ENCODE measurements at regions not wholly inside any gene's neighbourhood (a gene's known extent, or its start where the extent isn't known, plus 50 kb on each side); places are given as distances from the start of the nearest gene placed in this dataset.

- DNase-seq = no peak
Observed at GRCh38 chr18:75785206-75785605, 357.7 kb upstream of the SMIM21 start.

GRCh38 chr18:75784390-75784789 lies 356.9 kb upstream of the SMIM21 start:
- peak; percentile 9 for DNase-seq

GRCh38 chr18:75783566-75784281 lies 356.2 kb upstream of the SMIM21 start:
- DNase-seq = peak; percentile 1

GRCh38 chr18:75782826-75783225 lies 355.3 kb upstream of the SMIM21 start:
- no peak for DNase-seq

- no peak for DNase-seq
Observed at GRCh38 chr18:75782204-75782603, 354.7 kb upstream of the SMIM21 start.

GRCh38 chr18:75779910-75780309 lies 352.4 kb upstream of the SMIM21 start:
- no peak for DNase-seq

- no peak for DNase-seq
Observed at GRCh38 chr18:75779450-75779849, 351.9 kb upstream of the SMIM21 start.

GRCh38 chr18:75777630-75778029 lies 350.1 kb upstream of the SMIM21 start:
- no peak for DNase-seq

GRCh38 chr18:75775121-75775520 lies 347.6 kb upstream of the SMIM21 start:
- no peak for DNase-seq

- DNase-seq = no peak
Observed at GRCh38 chr18:75773618-75774017, 346.1 kb upstream of the SMIM21 start.

- no peak for DNase-seq
Observed at GRCh38 chr18:75762758-75763157, 335.3 kb upstream of the SMIM21 start.

- DNase-seq = no peak
Observed at GRCh38 chr18:75760208-75760607, 332.7 kb upstream of the SMIM21 start.

GRCh38 chr18:75757951-75758350 lies 330.4 kb upstream of the SMIM21 start:
- peak; percentile 1 for DNase-seq

- no peak for DNase-seq
Observed at GRCh38 chr18:75754433-75754832, 326.9 kb upstream of the SMIM21 start.

GRCh38 chr18:75753753-75754152 lies 326.2 kb upstream of the SMIM21 start:
- no peak for DNase-seq

GRCh38 chr18:75752740-75753263 lies 325.3 kb upstream of the SMIM21 start:
- no peak for DNase-seq

- DNase-seq = no peak
Observed at GRCh38 chr18:75745147-75745546, 317.6 kb upstream of the SMIM21 start.

GRCh38 chr18:75742516-75742915 lies 315.0 kb upstream of the SMIM21 start:
- no peak for DNase-seq

- DNase-seq = no peak
Observed at GRCh38 chr18:75739682-75740081, 312.2 kb upstream of the SMIM21 start.

GRCh38 chr18:75735291-75735690 lies 307.8 kb upstream of the SMIM21 start:
- DNase-seq = no peak

GRCh38 chr18:75730249-75730648 lies 302.7 kb upstream of the SMIM21 start:
- no peak for DNase-seq

- no peak for DNase-seq
Observed at GRCh38 chr18:75728621-75729020, 301.1 kb upstream of the SMIM21 start.

GRCh38 chr18:75727456-75727855 lies 300.0 kb upstream of the SMIM21 start:
- peak; percentile 17 for DNase-seq

GRCh38 chr18:75723521-75724340 lies 296.2 kb upstream of the SMIM21 start:
- no peak for DNase-seq

Measured in fibroblast of skin of right quadriceps (primary cell).